DMS153 (cell line): ENCODE measurements at regions not wholly inside any gene's neighbourhood (a gene's known extent, or its start where the extent isn't known, plus 50 kb on each side); places are given as distances from the start of the nearest gene placed in this dataset.

Experiments
- DNase-seq: peaks from one replicate; lab custom pipeline; 2025; lab: John Stamatoyannopoulos, UW

DNA sequence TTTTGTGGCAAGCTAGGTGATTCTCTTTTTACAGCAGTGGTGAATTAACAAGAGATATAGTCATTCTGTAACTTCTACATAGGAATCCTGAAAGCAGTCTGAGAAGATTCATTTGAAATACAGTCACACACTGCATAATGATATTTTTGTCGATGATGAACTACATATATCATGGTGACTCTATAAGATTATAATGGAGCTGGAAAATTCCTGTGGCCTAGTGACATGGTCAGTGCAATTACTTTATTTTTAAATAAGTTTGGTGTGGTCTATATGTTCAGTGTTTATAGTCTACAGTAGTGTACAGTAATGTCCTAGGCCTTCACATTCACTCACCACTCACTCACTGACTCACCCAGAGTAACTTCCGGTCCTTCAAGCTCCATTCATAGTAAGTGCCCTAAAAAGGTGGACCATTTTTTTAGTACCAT lies 511.4 kb upstream of the MCTP2 start:
- no peak for DNase-seq

DNA sequence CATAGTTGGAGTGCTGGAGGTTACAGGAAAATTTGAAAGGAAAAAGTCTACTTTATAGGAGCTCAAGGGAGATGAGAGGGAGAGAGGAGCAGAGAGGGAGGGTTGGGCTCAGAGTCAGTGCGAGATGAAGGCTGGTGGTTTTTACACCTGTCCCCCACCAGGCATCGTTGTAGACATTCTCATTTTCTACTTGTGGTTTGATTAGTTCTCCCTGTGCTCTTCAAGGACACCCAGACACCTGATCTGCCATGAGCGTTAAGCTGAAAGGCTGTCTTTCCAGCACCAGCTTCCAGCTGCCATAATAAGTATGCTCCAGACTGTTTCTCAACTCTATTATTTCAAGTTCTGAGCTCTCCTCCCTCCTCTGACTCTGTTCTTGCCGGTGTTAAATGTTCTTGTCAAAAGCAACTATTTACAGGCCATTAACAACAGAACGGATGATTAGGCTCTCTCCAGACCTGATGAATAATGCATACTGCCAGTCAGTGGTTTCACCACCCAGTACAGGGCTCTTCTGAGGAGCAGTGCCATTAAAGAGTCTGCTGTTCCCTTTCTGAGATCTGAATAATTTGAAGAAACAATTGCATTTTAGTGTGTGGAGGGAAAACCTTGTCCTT lies 514.6 kb upstream of the MCTP2 start:
- DNase-seq = no peak

DNA sequence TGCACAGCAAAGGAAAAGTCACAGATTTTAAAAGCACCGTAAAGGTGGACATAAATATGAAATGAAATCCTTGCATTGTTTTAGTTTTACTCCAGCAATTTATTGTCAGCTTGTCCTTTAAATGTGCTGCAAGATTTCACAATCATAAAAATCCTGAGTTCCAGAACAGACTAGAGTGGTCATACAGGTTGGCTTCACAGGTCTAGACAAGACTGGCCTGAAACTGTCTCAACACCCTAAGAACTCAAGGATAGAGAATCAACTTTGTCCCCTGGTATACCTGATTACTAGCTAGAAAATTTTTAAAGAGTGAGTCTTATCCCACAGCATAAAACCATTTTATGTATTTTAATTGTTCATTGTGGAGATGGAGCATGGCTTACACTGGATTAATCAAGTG lies 521.7 kb upstream of the MCTP2 start:
- DNase-seq = no peak

DNA sequence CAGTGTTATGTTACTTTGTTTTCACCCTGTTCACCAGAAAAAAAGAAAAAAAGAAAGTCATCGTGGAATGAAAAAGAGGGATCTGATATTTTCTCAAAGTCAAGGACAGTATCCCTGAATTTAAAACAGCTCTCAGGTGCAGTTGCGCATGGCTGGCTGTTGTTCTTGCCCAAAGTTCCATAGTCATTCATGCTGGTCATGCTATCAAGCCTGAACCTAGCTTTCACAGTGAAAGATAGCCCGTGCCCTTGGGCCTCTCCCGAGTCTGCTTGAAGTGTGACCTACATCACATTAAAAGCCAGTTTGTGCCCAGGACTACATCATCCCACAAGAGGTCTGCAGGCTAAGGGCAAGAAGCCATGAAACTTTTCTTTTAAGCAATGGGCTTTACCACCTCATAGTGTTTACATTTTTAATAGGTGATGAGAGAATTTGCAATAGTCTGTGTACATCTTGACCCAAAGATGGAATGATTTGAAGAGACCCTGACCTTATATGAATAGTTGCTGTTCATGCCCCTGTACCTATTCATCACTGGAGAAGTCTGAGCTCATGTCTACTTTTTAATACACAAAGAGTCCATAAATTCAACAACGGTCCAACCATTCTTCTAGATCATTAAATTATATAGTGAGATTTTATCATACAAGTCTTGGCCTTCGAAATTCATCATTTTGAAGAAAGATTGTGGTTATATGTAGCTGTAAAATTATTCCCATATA lies 522.5 kb upstream of the MCTP2 start:
- no peak for DNase-seq

DNA sequence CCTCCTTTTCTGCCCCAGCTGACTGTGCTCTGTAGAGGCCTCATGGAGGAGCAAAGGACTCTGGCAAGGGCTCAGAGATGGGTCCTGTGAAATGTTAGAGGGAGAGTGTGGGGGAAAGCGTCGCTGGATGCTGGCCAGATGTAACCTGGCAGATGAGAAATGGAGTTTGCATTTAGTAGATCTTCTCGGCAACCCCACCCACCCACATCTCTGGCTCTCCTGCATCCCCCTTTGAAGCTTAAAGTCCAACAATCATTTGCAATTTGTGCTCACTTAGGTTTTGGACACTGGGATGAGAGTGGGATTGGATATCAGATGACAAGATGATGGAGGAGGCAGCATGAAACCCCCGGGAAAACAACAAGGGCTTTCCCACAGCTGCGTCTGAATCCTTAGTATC lies 523.6 kb upstream of the MCTP2 start:
- no peak for DNase-seq

DNA sequence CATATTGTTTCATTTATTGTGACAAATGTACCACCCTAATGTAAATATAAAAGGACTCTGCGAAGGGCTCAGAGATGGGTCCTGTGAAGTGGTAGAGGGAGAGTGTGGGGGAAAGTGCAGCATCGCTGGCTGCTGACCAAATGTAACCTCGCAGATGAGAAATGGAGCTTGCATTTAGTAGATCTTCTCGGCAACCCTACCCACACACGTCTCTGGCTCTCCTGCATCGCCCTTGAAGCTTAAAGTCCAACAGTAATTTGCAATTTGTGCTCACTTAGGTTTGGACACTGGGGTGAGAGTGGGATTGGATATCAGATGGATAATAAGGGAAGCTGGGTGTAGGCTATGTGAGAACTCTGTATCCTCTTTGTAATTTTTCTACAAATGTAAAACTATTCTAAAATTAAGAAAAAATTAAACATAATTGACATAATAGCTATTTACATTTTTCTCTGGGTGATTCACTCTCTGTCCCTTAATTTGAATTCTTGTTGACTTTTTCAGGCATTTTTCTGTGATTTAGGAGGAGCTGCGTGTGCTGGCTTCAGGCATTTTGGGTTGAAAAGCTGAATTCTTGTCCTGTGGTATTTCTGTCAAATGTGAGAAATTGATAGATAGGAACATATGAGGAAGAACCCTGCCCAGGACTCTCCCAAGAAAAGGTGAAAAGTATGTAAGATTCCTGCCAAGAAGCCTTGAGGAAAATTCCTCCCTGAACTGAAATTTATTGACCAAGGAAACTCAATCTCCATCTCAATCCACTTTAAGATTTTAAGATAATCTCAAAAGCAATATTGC lies 524.7 kb upstream of the MCTP2 start:
- DNase-seq = no peak

DNA sequence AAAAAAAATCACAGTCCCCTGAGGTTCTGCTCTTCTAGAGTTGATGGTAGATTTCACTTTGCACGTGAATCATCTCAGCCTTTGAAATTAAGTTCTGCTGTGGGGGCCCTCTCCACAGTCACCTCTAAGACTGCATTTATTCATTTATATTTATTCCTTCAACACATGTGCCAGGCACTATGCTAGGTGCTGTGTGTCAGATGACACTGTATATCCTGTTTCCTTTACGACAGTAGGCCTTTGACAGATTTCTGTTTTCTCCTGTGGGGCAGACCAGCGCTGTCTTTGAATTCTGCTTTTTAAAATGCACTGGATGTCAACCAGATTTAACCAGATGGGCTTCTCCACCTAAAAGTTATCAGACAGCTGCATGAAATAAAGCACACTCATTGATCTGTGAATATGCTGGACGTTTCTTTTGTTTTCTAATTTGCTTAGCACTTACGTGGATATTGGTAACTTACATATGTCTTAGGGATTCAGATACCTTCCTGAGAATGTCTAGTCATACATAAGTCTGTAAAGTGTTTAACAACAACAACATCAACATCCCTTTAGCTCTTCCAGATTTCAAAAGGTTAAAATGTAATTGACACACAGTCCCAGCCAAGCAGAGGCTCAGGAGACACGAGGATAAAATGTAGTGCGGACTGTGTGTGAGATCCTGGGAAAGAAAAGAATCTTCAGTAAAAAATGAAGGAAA lies 525.5 kb upstream of the MCTP2 start:
- DNase-seq = no peak

DNA sequence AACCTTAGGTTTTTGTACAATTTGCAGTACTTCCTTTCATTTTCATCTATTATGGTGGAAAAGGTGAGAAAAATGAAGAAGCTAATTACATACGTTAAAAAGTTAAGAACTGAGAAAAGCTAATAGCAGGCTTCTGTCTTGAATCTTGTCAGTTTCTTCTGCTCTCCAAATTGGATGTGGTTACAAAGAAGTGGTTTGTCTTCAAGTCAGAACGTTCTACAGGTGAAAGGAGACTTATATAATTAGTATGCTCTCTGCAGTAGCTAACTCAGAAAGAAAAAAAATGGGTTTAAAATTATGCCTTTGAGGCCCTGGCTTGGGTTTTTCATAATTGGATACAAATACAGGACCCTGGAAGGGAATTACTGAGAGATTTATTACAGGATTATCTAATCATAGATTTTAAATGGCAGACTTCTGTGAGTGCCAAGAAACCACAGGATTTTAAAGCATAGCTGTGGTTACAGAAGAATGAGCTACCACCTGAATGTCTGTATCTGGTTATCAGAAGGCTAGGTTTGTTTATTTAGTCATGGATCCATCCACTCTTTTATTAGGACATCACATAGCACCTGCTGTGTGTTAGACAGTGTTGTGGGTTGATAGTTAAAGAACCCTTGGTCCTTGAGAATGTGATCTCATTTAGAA lies 528.1 kb upstream of the MCTP2 start:
- no peak for DNase-seq

DNA sequence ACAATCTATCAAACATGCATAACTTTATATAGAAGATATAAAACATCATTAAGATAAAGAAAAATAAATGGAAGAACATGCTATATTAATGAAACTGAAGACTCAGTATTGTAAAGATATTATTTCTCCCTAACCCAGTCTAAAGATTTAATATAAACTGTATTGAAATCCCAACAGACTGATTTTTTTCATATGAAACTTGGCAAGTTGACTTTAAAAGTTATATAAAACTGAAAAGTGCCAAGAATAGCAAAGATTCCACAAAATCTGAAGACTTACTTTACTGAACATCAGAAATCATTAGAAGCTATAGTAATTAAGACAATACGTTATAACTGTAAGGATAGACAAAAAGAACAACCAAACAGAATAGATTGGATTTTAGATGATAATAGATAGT lies 531.3 kb upstream of the MCTP2 start:
- DNase-seq = no peak

DNA sequence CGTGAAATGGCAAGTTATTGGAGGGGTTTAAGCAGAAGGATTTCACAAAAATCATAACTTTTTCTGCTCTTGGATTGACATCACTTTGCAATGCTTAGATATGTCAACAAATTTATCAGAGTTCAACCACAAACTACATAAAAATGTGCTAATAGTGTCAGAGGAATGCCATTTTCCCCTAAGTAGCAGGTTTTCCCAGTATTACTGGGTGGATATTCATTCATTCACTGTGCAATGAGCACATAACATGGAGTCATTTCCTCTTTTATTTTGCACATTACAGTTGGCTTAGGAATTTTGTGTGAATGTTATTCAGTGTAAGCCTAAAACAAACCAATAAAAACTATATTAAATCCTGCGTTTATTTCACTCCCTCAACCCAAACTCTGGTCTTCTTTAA lies 537.3 kb upstream of the MCTP2 start:
- no peak for DNase-seq

DNA sequence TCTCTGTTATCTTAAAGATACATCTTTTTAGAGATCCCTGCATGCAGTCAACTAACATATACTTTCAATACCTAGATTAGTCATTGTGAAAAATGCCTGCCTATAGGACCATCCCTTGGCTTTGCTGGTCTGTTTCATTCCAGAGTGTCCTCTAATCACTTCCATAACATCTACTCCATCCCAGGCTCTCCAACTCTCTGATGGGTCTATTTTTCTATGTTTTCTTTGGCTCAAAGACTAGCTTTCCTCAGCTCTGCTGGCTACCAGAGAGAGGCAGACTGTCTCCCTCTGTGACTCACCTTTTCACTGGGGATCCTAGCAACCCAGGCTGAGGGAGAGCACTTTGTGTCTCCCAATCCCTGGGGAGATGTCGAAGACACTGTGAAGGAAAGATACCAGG lies 547.7 kb upstream of the MCTP2 start:
- no peak for DNase-seq

DNA sequence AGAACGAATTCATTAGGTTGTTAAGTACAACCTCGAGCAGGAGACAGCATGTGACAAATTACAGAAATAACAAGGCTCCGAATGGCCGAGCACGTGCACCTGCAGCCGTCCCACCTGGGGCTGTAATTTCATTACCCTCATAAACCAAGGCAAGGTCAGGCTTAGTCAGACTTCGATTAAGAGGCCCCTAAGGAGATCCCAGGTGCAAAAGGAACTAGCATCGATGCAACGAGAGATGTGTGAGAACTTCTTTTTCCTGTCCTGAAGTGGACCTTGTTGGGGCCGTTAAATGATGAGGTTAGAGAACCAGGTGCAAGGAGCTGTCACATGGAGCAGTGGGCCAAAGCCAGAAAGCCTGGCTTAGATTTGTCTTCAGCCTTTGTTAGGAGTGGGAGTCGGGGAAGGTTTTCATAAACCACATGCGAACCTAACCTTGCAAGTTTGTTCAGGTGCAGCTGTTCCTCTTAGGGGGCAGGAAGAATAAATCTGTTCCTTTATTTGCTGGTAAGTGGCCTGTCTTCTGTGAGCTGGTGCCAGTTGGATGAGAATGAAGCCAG lies 559.9 kb upstream of the MCTP2 start:
- DNase-seq = no peak

DNA sequence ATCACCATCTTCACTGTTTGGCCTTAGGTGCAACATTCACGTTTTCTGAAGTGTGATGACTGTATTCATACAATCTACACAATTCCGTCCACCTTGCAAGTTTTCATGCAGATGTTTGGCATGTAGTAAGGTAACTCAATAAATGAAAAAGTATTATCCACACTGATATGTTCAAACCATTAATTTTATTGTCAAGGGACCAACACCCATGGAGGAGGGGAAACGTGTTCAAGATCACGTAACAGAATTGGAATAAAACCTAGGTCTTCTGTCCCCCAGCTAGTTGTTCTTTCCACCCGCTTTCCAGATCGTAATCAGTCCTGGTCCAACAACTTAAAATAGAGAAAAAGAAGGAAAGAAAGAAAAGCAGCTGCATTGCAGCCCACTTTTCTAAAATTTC lies 560.4 kb upstream of the MCTP2 start:
- no peak for DNase-seq

DNA sequence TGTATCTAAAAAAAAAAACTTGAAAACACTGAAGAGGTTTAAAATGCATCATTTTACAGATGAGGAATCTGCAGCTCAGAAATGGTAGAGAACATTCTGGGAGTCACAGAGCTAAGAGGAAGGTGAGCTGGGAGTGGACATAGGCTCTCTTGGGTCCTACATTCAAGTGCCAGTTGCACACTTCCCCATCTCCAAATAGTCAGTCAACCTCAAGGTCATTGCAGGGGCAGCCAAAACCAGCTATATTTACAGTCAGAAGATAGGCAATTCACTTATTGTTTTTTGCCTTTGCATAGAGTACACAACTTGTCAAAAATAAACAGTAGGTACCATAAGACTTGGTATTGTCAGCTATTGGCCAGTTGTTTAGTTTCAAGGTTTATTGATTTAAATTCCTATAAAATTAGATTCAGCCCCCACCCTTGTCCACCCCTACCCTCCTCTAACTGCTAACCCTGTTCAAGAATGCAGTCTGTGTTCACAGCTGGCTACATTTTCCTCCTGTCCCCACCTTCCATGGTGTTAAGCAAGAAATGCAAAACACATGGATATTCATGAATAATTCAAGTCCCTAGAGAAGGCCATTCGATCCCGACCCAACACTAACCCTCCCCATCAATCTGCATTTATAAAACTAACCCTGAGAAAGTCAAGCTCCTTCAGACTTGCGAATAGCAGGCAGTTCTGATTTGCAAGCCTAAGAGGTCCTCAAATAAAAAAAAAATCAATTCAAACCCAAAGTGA lies 567.0 kb upstream of the MCTP2 start:
- no peak for DNase-seq

DNA sequence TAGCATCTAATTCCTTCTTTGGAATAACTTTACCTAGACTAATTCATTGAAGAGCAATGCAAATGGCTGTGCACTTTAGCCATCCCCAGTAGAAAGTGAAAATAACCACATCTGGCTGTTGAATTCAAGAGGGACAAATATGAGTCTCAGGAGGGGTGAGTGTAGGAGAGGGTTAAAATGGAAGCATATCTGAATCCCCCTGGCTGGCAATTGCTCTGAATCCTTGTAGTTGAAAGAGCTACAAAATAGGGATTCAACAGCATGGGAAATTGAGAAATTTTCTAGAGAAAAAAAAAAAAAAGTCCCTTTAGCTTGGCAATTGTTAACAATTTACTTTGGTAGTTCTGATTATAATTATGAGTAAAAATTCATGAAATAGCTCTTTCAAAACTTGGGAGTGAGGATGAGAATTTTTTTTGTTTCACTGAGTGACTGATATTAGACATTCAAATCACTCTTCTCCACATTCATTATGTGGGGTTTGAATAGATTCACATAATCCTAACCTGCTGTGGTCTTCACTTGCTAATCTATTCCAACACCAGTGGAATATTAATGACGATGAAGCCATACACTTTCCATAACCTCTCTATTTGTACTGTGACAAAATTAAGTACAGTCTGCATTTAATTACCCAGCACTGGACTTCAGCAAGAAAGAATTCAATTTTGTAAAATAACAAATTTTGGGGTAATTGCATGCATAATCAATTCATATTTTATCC lies 569.0 kb upstream of the MCTP2 start:
- no peak for DNase-seq

DNA sequence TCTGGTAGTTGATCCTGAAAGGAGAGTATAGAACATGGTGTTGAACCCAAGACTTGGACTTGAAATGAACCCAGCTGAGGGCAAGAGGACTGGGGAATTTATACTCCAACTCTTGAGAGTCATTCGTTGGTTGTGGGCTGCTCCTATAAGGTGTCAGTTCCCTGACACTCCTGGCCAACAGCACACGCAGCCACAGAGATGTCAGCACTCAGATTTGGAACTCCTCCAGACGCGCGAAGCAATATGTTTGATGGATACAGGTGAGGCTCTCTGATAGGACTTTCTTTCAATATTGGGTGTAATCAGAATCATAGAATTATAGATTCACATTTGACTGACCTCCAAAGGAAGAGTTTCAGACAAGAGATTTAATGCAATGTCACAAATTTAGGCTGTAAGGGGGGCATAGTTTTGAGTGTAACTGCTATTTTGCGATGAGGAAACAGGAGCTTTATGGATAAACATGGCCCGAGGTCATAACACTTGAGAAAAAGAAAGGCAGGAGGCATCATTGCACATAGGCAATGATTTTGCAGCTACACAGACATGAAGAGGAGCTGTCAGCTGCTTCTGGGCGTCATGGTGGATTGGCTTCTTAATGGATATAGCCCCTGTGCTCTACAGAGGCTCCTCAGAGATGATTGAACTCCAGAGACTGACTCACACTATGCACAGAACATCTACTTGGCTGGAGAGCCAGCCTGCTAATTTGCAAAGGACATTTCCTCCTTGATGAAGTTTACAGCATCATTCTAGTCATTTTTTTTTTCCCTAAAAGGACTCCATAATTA lies 569.2 kb upstream of the RGMA start:
- DNase-seq = no peak

DNA sequence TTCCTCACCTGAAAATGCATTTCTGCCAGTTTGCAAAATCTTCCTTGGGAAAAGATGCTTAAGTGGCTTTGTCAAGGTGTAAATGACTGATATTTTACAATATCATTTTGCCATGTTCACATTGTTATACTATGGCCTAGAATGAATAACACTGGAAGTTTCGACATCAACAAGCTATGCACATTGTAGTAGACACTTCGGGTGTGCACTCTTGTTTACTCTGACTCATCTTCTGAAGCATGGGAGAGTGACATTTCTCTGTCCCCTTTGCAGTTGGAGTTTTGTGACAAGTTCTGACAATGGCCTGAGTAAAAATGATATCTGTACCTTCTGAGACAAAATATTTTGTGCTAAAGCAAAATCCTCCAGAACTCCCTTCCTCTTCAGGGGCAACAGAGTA lies 567.0 kb upstream of the RGMA start:
- no peak for DNase-seq

DNA sequence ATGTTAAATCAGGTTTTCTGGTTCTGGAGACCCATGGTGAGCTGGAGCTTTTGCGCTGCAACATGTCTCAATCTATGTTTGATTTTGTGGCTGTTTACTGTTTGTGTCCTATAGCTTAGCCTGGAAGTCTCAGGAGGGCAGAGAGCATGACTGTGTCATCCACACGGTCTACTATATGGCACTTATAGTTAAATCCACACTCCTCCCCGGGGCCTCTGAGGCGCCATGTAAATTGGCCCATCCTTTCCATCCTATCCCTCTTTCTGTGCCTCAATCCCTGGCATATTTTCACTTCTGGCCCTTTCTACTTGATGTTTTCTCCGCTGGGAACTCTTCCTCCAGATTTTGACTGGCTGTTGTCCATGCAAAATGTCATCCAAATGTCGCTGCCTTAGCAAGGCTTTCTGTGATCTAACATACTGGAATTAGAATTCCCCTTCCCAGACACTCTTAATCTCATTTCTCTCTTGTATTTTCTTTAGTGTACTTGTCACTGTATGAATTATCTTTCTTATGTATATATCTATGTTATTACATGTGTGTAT lies 560.8 kb upstream of the RGMA start:
- no peak for DNase-seq

DNA sequence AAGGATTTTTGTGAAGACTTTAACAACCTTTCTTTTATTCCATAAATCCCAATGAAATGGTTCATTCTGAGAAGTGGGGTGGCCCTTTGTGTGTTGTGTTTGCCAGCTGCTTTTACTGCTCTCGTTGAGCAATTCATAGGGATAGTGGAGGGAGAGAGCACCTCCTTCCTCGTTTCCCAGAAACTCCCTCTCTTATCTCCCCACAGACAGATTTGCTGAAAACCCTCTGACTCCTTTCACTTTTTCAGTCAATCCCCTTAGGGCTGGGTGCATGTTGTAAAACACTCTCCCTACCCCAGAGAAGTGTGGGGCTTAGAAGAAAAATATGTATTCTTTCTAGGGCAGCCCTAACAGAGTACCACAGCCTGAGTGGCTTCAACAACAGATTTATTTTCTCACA lies 557.2 kb upstream of the RGMA start:
- no peak for DNase-seq
